ENCODE measurements at regions not wholly inside any gene's neighbourhood (a gene's known extent, or its start where the extent isn't known, plus 50 kb on each side); places are given as distances from the start of the nearest gene placed in this dataset.

GRCh38 chr2:6574121-6574520, 291.6 kb downstream of the CMPK2 start:
- TF ChIP-seq, protein P1, sequence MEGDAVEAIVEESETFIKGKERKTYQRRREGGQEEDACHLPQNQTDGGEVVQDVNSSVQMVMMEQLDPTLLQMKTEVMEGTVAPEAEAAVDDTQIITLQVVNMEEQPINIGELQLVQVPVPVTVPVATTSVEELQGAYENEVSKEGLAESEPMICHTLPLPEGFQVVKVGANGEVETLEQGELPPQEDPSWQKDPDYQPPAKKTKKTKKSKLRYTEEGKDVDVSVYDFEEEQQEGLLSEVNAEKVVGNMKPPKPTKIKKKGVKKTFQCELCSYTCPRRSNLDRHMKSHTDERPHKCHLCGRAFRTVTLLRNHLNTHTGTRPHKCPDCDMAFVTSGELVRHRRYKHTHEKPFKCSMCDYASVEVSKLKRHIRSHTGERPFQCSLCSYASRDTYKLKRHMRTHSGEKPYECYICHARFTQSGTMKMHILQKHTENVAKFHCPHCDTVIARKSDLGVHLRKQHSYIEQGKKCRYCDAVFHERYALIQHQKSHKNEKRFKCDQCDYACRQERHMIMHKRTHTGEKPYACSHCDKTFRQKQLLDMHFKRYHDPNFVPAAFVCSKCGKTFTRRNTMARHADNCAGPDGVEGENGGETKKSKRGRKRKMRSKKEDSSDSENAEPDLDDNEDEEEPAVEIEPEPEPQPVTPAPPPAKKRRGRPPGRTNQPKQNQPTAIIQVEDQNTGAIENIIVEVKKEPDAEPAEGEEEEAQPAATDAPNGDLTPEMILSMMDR (IDR thresholded peaks at IDR 0.05) = no peak
- TF ChIP-seq ZFX (IDR thresholded peaks at IDR 0.05; ENCODE audit: borderline replicate concordance) = no peak

Measured in 22Rv1 (cell line).